Right renal cortex interstitium (tissue), 3 donors: ENCODE measurements at regions not wholly inside any gene's neighbourhood (a gene's known extent, or its start where the extent isn't known, plus 50 kb on each side); places are given as distances from the start of the nearest gene placed in this dataset.
A peak's percentile ranks its signal among the peaks of the same experiment; 100 is the strongest.

ENCODE experiments used
- DNase-seq, 3 donors: peaks; one replicate each; pipeline ENCODE4 v3.0.0-alpha.2; 2013; ENCODE audit warnings: low read depth in 3 of 3, low spot score in 2 of 3

DNA sequence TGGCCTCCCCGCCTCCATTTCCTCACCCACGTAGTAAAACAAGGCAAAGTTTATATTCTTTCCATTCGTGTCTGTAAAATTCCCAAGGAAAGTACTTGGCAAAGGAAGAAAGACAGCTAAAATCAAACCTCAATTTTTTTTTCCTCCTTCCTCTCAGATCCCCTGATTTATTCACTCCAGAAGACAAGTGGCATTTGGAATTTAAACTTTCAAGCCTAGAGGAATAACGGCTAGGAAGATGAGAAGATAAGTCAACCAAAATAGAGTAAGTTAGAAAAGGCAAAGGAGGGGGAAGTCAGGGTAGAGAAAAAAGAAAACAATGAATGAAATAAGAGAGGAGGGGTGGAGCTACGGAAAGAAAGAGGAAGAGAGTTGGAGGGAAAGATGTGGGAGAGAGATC is 198.9 kb upstream of the PIK3C3 start:
- no peak for DNase-seq

DNA sequence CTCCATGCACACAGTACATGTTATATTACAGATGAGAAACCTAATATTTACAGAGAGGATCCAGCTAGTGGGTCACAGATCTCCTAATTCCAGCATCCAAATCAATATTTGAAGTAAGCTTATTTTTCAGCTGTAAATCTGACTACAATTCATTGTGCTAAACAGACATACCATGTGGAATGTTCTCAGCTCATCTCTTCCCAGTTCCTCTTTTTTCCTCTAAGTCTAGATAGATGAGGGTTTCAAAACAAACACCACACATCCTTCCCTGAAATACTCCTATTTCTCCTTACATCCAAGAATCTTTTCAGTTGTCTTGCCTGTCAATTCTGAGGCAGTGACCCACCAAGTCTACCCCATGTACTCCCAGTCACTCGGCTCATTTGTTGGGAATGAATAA is 200.7 kb upstream of the PIK3C3 start:
- DNase-seq, result no peak

GRCh38 chr18:41753826-41754225 is 201.2 kb upstream of the PIK3C3 start:
- DNase-seq, result no peak

DNA sequence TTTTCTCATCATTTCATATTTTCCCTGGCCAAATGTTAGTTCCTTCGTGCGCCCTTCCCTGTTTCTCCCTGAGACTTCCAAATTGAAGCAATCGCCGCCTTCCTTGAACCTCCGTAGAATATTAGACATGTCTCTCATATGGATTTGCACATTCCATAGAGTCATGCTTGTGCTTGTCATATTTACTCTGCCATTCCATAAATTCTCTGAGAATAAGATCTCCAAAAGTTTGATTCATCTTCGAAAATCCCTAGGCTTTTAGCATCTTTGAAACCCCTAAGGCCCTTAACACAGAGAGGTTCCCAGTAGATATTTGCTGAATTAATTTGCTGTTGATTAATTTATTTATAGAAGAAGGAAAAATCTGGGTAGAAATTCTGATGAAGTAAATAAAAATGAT is 202.2 kb upstream of the PIK3C3 start:
- no peak for DNase-seq

- DNase-seq, result no peak
These were observed 203.4 kb upstream of the PIK3C3 start for GRCh38 chr18:41751652-41752051.

DNA sequence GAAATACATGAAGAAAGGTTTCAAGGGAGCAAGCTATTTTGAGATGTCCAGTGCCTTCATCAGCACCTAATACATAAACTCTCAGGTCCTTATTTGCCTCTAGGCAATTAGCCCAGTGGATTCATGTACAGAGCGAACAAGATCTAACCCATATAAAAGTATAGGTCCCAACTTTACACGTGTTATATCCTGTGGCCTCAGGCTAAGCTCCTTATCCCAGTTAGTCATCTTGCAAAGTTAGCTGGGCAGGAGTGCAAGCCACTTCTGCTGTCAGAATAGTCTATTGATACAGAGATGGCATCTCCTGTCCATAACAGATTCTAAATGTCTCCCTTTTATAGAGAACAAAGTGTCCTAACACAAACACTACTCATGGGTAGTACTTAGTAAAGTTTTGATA is 203.9 kb upstream of the PIK3C3 start:
- DNase-seq, result no peak

- DNase-seq, result no peak
These were observed 207.3 kb upstream of the PIK3C3 start for GRCh38 chr18:41747723-41748242.

- DNase-seq, result peak in 2 of 3 donors; percentile 29 to 46
These were observed 209.6 kb upstream of the PIK3C3 start for GRCh38 chr18:41745166-41746049.

DNA sequence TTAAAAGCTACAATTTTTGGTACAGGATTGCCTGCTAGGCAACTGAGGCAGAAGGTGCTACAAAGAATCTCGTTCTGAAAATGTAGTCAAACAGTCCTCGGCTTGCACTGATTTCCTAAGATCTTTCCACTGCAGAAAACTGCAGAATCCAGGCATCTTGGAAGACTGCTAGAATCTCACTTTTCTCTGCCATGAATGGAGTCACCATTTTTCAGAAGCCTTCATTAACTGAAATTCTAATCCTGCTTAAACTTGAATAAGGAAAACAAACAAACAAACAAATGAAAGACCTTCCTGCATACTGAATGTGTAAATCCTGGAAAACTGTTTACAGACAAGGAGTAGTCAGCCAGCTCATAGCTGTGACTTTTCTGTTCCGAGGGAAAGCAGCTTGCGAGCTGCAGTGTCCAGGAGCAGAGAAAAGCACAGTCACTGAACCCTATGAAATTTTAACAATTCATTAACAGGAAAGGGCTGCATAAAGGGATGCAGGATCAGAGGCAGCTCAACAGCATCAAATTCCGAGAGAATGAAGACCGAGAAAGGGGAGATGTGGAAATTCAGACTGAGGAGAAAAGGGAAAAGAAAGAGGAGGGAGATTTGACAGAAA is 210.5 kb upstream of the PIK3C3 start:
- DNase-seq, result no peak

DNA sequence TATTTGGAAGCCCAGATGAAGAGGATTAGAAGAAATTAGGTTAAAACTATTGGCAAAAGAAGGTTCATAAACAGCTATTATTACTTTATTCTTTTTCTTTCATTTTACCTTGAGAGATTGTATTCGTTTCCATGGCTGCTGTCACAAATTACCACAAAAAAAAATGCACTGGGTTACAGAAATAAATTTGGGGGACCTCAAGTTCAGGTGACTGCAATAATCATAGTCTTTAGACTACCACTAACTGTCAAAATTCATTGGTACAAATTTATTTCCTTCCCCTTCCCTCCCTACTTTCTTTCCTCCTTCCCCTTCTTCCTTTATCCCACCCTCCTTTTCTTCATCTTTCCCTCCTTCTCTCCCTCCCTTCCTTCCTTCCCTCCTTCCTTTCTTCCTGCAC is 217.8 kb upstream of the PIK3C3 start:
- no peak for DNase-seq

GRCh38 chr18:41734917-41735316 is 220.1 kb upstream of the PIK3C3 start:
- DNase-seq, result no peak

- no peak for DNase-seq
These were observed 222.7 kb upstream of the PIK3C3 start for GRCh38 chr18:41732356-41732755.

DNA sequence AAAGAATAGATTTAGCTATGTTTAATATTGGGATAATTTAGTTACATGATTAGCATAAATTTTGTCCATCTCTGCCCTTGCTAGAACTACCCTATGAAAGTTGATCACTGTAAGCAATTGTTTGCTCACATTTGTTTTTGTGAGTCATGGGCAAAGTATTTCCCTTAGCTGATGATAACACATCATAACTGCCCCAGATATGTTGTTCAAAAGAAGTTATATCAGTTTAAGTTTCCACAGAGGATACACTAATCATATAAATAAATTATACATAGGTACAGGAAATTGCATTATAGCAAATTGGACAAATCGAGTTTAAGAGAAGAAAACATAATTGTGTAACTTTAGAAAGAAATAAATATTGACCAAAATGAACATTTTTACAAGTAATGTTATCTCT is 223.2 kb upstream of the PIK3C3 start:
- DNase-seq, result no peak

DNA sequence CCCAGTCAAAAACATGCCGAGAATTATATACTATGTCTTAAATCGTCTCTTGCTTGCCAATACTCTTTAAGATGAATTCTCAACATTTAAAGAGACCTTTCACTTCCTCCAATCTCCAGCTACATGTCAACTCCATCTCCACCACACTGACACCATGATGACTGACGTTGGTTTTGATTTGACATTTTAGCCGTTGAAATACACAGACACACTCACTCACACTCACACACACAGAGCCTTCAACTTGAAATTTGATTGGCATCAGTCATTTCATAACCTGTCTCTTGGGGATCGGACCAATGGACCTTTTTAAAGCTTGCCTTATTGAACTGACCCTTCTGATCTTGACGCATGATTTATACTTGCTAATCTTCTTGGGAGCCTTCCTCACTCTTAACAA is 230.8 kb upstream of the PIK3C3 start:
- no peak for DNase-seq

GRCh38 chr18:41721103-41721790 is 233.8 kb upstream of the PIK3C3 start:
- DNase-seq, result no peak

DNA sequence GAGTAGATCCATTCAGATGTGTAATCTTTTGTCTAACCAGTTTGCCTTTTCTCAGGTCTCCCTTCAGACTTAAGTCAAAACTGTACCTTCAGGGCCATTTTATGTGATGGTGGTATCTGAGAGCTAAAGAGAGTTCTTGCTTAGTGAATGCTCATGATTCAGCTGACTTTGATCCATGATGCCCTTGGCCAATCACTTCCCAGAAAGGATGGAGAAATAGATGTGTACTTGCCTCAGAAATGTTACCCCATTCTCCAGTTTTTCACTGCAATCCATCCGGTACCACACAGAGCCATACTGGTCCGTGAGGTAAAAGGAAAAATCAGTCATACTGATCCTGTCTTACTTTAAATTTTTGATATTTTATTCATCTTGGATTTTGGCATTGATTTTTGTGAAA is 234.8 kb upstream of the PIK3C3 start:
- DNase-seq, result no peak

DNA sequence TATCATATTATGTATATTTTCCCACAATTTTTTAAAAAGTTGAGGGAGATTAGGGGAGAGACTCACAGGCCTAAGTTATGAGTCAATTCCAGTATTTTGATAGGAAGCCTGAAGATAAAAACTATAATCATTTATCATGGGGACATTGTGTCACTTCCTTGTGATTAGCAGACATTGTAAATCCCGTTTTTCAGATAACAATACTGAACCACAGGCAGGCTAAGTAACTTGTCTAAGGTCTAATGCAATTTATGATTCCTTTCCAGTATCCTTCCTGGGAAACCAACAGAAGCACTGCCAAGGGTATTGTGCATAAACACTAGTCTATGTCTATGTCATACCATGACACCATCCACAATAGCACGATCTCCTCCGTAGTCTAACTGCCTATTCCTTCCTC is 235.2 kb upstream of the PIK3C3 start:
- DNase-seq, result no peak

- no peak for DNase-seq
These were observed 240.2 kb upstream of the PIK3C3 start for GRCh38 chr18:41714872-41715271.

DNA sequence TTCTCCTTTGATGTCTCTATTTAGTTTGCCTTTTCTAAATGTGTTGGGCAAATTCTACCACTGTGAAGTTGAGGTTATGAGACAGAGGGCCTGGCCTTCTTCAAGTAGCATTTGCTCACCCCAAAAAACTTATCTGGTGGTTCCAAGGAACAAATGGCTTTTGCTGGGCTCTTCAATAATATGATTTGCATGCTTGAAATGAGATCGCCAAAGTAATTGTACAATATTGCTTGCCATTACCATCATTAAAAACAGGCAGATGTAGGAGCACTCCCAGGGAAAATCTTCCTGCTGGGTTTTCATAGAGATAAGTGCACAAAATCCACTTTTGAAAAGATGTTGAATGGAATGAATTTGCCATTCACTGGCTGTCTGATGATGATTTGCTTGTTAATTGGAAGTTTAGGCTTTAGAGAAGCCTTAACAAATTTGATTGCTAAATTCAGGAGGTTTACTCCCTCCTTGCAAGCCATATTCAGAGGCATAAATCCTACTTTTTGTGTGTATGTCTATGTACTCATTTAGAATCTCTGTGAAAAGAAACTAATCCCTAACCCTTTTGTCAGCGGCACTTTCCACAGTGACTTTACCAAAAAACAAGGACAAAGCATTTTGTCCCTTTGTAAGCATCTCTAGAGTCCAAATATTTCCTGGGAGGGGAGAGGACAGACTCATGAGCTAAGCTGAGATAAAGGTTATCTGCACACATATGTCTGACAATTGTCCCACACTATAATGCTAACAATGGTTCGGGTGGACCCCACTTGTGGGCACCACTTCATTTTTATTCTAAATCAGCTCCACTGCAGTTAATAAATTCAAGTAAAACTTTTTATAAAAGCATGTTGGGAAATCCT is 240.8 kb upstream of the PIK3C3 start:
- no peak for DNase-seq

DNA sequence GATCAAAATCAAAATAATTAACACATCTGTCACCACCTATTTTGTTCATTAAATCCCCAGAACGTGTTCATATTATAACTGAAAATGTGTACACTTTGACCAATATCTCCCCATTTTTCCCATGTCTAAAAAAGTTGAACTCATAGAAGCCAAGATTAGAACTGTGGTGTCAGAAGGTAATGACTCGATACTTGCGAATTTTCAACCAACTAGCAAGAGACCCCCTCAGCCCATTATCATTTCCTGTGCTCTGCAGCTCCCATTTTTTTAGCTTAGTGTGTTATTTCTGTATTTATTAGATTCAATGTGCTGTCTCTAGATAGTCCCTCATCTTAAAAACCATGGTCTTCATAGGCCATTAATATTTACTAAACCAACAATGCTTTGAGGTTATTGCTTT is 248.7 kb upstream of the PIK3C3 start:
- no peak for DNase-seq
